Epidermal melanocyte (primary cell): ENCODE measurements at regions not wholly inside any gene's neighbourhood (a gene's known extent, or its start where the extent isn't known, plus 50 kb on each side); places are given as distances from the start of the nearest gene placed in this dataset.
A peak's percentile ranks its signal among the peaks of the same experiment; 100 is the strongest.
"Not testable (repeated sequence)": the region's sequence is repeated elsewhere in the genome, so short reads cannot be mapped to it uniquely, and the experiment has no call there.

Source experiments
- DNase-seq: peaks from one replicate; pipeline ENCODE4 v3.0.0; 2011; ENCODE audit warnings: low spot score; ENCODE audit not compliant: insufficient read length

- peak; percentile 48 for DNase-seq
Observed at GRCh38 chr1:78292361-78292760, 198.4 kb upstream of the PTGFR start.

GRCh38 chr1:78297836-78298235 is 192.9 kb upstream of the PTGFR start:
- DNase-seq, result no peak

GRCh38 chr1:78298349-78298748 is 192.4 kb upstream of the PTGFR start:
- no peak for DNase-seq

GRCh38 chr1:78301141-78301540 is 189.6 kb upstream of the PTGFR start:
- no peak for DNase-seq

- peak; percentile 53 for DNase-seq
Observed at GRCh38 chr1:78303620-78304019, 187.2 kb upstream of the PTGFR start.

- DNase-seq, result no peak
Observed at GRCh38 chr1:78304341-78304740, 186.4 kb upstream of the PTGFR start.

GRCh38 chr1:78304761-78305160 is 186.0 kb upstream of the PTGFR start:
- no peak for DNase-seq

- DNase-seq, result not testable (repeated sequence)
Observed at GRCh38 chr1:78310261-78310660, 180.5 kb upstream of the PTGFR start.

- no peak for DNase-seq
Observed at GRCh38 chr1:78318011-78318410, 172.8 kb upstream of the PTGFR start.

- no peak for DNase-seq
Observed at GRCh38 chr1:78319603-78320002, 171.2 kb upstream of the PTGFR start.

GRCh38 chr1:78322928-78323680 is 167.7 kb upstream of the PTGFR start:
- DNase-seq, result no peak

GRCh38 chr1:78325293-78325692 is 165.5 kb upstream of the PTGFR start:
- DNase-seq, result no peak

GRCh38 chr1:78329475-78329874 is 161.3 kb upstream of the PTGFR start:
- DNase-seq, result no peak

- no peak for DNase-seq
Observed at GRCh38 chr1:78331799-78332198, 159.0 kb upstream of the PTGFR start.

GRCh38 chr1:78333502-78333901 is 157.3 kb upstream of the PTGFR start:
- no peak for DNase-seq

GRCh38 chr1:78334114-78334513 is 156.7 kb upstream of the PTGFR start:
- DNase-seq, result no peak

GRCh38 chr1:78334952-78335351 is 155.8 kb upstream of the PTGFR start:
- DNase-seq, result no peak

- DNase-seq, result not testable (repeated sequence)
Observed at GRCh38 chr1:78336751-78337150, 154.0 kb upstream of the PTGFR start.

- no peak for DNase-seq
Observed at GRCh38 chr1:78339490-78339889, 151.3 kb upstream of the PTGFR start.

- DNase-seq, result no peak
Observed at GRCh38 chr1:78340006-78340405, 150.8 kb upstream of the PTGFR start.

- no peak for DNase-seq
Observed at GRCh38 chr1:78348496-78349284, 142.1 kb upstream of the PTGFR start.

- no peak for DNase-seq
Observed at GRCh38 chr1:78351551-78352216, 139.1 kb upstream of the PTGFR start.
